ENCODE measurements at regions not wholly inside any gene's neighbourhood (a gene's known extent, or its start where the extent isn't known, plus 50 kb on each side); places are given as distances from the start of the nearest gene placed in this dataset.

DNA sequence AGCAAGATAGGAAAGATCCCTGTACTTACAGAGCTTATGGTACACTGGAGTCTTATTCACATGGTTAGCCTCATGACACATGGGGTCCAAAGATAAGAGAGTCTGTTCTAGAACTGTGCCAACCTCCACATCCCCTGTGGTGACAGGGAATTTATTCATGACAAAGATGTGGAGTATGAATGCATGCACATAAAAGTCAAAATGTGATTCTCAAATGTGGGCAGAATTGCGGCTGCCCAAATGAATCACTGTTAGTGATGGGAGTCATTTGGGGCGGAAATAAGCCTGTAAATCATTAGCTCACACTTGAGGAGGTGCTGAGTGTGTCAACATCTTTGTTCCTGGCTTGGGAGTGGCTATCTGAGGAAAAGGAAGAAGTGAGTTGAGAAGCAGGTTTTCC, 560.6 kb downstream of the SLC4A3 start:
- no peaks in the 10 kb centered on the region for H3K36me3 ChIP-seq (ENCODE audit: insufficient read depth, low read length)
- no peak overlapping the region for H3K4me3 ChIP-seq (ENCODE audit: low read depth in 1 of 2, low read length in 2 of 2)
- H3K4me1 ChIP-seq (ENCODE audit: insufficient read depth, low read length): no peaks in the 10 kb centered on the region
- H3K9ac ChIP-seq (ENCODE audit: low read length): no peak overlapping the region
- H3K27me3 ChIP-seq (ENCODE audit: control insufficient read depth in 1 of 2, insufficient read depth in 2 of 2, low read length in 2 of 2): no peaks in the 10 kb centered on the region
- H3K27ac ChIP-seq (ENCODE audit: low read depth, low read length): no peak overlapping the region
- no peaks in the 10 kb centered on the region for H3K9me3 ChIP-seq (ENCODE audit: low read length)

DNA sequence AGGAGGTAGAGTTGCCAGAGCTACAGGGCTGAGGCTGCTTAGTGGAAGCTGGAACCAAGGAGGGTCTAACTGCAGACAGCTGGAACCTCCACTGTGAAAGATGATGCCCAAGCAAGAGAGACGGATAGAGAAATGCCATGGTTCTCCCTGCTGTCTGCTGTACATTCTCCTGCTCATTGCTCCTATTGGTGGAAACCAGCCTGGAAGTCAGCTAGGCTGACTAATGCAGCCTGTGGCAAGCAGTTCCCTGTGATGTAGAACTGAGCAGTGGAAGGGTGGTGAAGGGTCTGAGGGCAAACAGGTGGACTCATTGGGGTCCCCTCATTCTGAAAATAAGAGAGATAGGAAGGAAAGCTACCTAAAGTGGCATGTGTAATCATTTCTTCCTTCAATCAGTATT, 563.6 kb downstream of the SLC4A3 start:
- Histone ChIP-seq H3K27ac (ENCODE audit: low read depth, low read length) (no peak overlapping the region), H3K4me1 (ENCODE audit: insufficient read depth, low read length) (no peaks in the 10 kb centered on the region), H3K4me3 (ENCODE audit: low read depth in 1 of 2, low read length in 2 of 2) (no peak overlapping the region), H3K9ac (ENCODE audit: low read length) (no peak overlapping the region), H3K27me3 (ENCODE audit: control insufficient read depth in 1 of 2, insufficient read depth in 2 of 2, low read length in 2 of 2) (no peaks in the 10 kb centered on the region), H3K9me3 (ENCODE audit: low read length) (no peaks in the 10 kb centered on the region), H3K36me3 (ENCODE audit: insufficient read depth, low read length) (no peaks in the 10 kb centered on the region)

- Histone ChIP-seq H3K27ac (ENCODE audit: low read depth, low read length) (no peak overlapping the region), H3K4me1 (ENCODE audit: insufficient read depth, low read length) (no peaks in the 10 kb centered on the region), H3K9ac (ENCODE audit: low read length) (no peak overlapping the region), H3K4me3 (ENCODE audit: low read depth in 1 of 2, low read length in 2 of 2) (no peak overlapping the region), H3K36me3 (ENCODE audit: insufficient read depth, low read length) (no peaks in the 10 kb centered on the region), H3K9me3 (ENCODE audit: low read length) (no peaks in the 10 kb centered on the region), H3K27me3 (ENCODE audit: control insufficient read depth in 1 of 2, insufficient read depth in 2 of 2, low read length in 2 of 2) (no peaks in the 10 kb centered on the region)
Observed at GRCh38 chr2:220191737-220192136, 564.3 kb downstream of the SLC4A3 start.

- no peak overlapping the region for H3K4me3 ChIP-seq (ENCODE audit: low read depth in 1 of 2, low read length in 2 of 2)
Observed at GRCh38 chr2:220192994-220193753, 565.7 kb downstream of the SLC4A3 start.

GRCh38 chr2:220194630-220195584, 567.5 kb downstream of the SLC4A3 start:
- no peak overlapping the region for H3K27ac ChIP-seq (ENCODE audit: low read depth, low read length)
- no peaks in the 10 kb centered on the region for H3K4me1 ChIP-seq (ENCODE audit: insufficient read depth, low read length)
- H3K27me3 ChIP-seq (ENCODE audit: control insufficient read depth in 1 of 2, insufficient read depth in 2 of 2, low read length in 2 of 2): no peaks in the 10 kb centered on the region
- H3K36me3 ChIP-seq (ENCODE audit: insufficient read depth, low read length): no peaks in the 10 kb centered on the region
- H3K9ac ChIP-seq (ENCODE audit: low read length): no peak overlapping the region
- H3K4me3 ChIP-seq (ENCODE audit: low read depth in 1 of 2, low read length in 2 of 2): no peak overlapping the region
- H3K9me3 ChIP-seq (ENCODE audit: low read length): no peaks in the 10 kb centered on the region

More at GRCh38 chr2:220192994-220193753, 565.7 kb downstream of the SLC4A3 start:
- Histone ChIP-seq H3K27me3 (ENCODE audit: control insufficient read depth in 1 of 2, insufficient read depth in 2 of 2, low read length in 2 of 2) (no peaks in the 10 kb centered on the region), H3K9me3 (ENCODE audit: low read length) (no peaks in the 10 kb centered on the region), H3K36me3 (ENCODE audit: insufficient read depth, low read length) (no peaks in the 10 kb centered on the region), H3K4me1 (ENCODE audit: insufficient read depth, low read length) (no peaks in the 10 kb centered on the region), H3K27ac (ENCODE audit: low read depth, low read length) (no peak overlapping the region), H3K9ac (ENCODE audit: low read length) (no peak overlapping the region)

DNA sequence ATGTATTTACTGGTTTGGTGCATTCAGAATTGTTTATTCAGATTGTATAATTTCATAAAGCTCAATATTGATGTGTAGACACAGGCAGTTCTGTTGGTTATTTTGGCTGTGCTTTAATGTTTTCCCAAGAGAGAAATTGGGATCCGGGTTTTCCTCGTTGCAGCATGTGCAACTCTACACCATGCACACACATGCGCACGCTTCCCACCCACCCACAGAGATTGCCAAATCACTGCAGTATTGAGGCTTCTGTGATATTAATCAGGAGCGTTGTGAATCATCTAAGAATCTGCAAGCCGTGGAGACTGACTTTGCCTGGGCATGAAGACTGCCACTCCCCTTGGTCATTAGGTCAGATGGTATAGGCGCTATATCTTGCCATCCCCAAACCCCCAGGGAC, 571.5 kb downstream of the SLC4A3 start:
- H3K9ac ChIP-seq (ENCODE audit: low read length): no peak overlapping the region
- no peak overlapping the region for H3K27ac ChIP-seq (ENCODE audit: low read depth, low read length)
- no peaks in the 10 kb centered on the region for H3K9me3 ChIP-seq (ENCODE audit: low read length)
- no peaks in the 10 kb centered on the region for H3K36me3 ChIP-seq (ENCODE audit: insufficient read depth, low read length)
- H3K4me3 ChIP-seq (ENCODE audit: low read depth in 1 of 2, low read length in 2 of 2): no peak overlapping the region
- H3K4me1 ChIP-seq (ENCODE audit: insufficient read depth, low read length): no peaks in the 10 kb centered on the region
- H3K27me3 ChIP-seq (ENCODE audit: control insufficient read depth in 1 of 2, insufficient read depth in 2 of 2, low read length in 2 of 2): no peaks in the 10 kb centered on the region

DNA sequence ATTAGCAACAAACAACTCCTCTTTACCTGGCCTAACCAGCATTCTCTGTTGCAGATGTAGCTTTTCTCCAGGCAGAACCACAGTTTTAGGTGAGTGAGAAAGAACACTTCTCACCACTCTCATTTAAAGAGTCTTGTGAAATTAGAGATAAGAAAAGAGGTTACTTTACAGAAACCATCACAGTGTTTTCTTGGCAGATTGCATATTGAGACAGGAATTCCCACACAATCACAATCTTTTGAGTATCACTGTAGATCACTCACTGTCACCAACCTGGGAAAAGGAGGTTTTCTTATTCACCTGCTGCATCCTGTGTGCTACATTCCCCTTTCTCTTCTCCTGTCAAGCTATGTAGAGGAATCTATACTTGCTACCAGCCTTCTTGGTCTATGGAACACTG, 574.6 kb downstream of the SLC4A3 start:
- Histone ChIP-seq H3K27ac (ENCODE audit: low read depth, low read length) (no peak overlapping the region), H3K4me1 (ENCODE audit: insufficient read depth, low read length) (no peaks in the 10 kb centered on the region), H3K27me3 (ENCODE audit: control insufficient read depth in 1 of 2, insufficient read depth in 2 of 2, low read length in 2 of 2) (no peaks in the 10 kb centered on the region), H3K9ac (ENCODE audit: low read length) (no peak overlapping the region), H3K36me3 (ENCODE audit: insufficient read depth, low read length) (no peaks in the 10 kb centered on the region), H3K4me3 (ENCODE audit: low read depth in 1 of 2, low read length in 2 of 2) (no peak overlapping the region), H3K9me3 (ENCODE audit: low read length) (no peaks in the 10 kb centered on the region)

GRCh38 chr2:220209093-220209492, 581.7 kb downstream of the SLC4A3 start:
- Histone ChIP-seq H3K36me3 (ENCODE audit: insufficient read depth, low read length) (no peaks in the 10 kb centered on the region), H3K9ac (ENCODE audit: low read length) (no peak overlapping the region), H3K4me3 (ENCODE audit: low read depth in 1 of 2, low read length in 2 of 2) (no peak overlapping the region), H3K9me3 (ENCODE audit: low read length) (no peaks in the 10 kb centered on the region), H3K27me3 (ENCODE audit: control insufficient read depth in 1 of 2, insufficient read depth in 2 of 2, low read length in 2 of 2) (no peaks in the 10 kb centered on the region), H3K4me1 (ENCODE audit: insufficient read depth, low read length) (no peaks in the 10 kb centered on the region), H3K27ac (ENCODE audit: low read depth, low read length) (no peak overlapping the region)

- Histone ChIP-seq H3K4me3 (ENCODE audit: low read depth in 1 of 2, low read length in 2 of 2) (no peak overlapping the region), H3K27me3 (ENCODE audit: control insufficient read depth in 1 of 2, insufficient read depth in 2 of 2, low read length in 2 of 2) (no peaks in the 10 kb centered on the region), H3K9me3 (ENCODE audit: low read length) (no peaks in the 10 kb centered on the region), H3K36me3 (ENCODE audit: insufficient read depth, low read length) (no peaks in the 10 kb centered on the region), H3K27ac (ENCODE audit: low read depth, low read length) (no peak overlapping the region), H3K4me1 (ENCODE audit: insufficient read depth, low read length) (no peaks in the 10 kb centered on the region), H3K9ac (ENCODE audit: low read length) (no peak overlapping the region)
Observed at GRCh38 chr2:220209751-220210150, 582.3 kb downstream of the SLC4A3 start.

DNA sequence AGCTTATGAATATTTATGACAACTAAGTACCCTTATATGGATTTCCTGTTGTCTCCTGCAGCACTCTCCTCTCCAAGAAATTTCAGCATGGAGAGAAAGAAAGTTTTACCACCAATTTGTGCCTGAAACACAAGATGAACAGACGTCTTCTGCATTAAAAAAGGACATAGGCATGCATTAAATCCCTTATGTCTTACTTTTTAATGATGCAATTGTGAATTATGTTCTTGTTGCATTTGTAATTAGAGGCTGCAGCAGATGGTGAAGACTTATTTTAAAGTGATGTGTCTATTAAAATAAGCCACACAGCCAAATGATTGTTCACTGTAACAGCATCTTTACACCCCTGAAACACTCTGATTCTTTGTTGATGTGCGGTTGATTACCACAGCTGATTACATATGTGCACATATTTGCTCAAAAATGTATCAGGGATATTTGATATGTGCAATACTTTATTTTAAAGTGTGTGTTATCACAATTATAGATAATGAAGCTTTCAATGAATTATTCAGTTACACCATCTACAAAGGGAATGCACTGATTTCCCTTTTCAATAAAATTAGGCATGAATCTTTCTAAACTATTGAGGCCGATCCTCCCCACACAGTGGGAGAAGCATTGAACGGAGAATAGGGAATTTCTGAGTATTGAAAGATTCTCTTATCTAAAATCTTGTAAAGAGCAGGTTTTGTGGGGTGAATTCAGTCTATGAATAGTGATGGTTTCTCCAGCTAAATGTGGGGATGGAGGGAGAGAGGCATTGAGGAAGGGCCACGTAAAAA, 585.1 kb downstream of the SLC4A3 start:
- no peak overlapping the region for H3K9ac ChIP-seq (ENCODE audit: low read length)
- H3K4me3 ChIP-seq (ENCODE audit: low read depth in 1 of 2, low read length in 2 of 2): no peak overlapping the region
- no peaks in the 10 kb centered on the region for H3K9me3 ChIP-seq (ENCODE audit: low read length)
- H3K27me3 ChIP-seq (ENCODE audit: control insufficient read depth in 1 of 2, insufficient read depth in 2 of 2, low read length in 2 of 2): no peaks in the 10 kb centered on the region
- no peaks in the 10 kb centered on the region for H3K4me1 ChIP-seq (ENCODE audit: insufficient read depth, low read length)
- no peak overlapping the region for H3K27ac ChIP-seq (ENCODE audit: low read depth, low read length)
- H3K36me3 ChIP-seq (ENCODE audit: insufficient read depth, low read length): no peaks in the 10 kb centered on the region

DNA sequence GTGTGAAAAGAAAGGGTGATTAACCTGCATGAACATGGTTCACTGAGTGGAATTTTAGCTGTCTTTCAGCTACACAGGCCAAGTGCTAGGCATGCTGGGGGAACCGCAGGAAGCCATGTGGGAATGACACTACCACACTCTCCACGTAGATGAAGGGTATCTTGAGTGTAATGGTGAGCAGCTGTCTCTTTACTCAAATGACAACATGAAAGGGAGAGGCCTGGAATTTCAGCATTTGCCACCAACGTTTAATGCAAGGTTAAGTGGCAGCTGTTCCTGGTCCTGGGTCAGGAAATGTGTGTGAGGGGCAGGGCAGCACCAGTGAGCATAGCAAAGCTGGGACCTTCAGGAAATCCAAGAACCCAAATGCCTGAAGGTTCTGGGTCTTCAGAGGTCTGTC, 588.4 kb downstream of the SLC4A3 start:
- Histone ChIP-seq H3K9ac (ENCODE audit: low read length) (no peak overlapping the region), H3K4me1 (ENCODE audit: insufficient read depth, low read length) (no peaks in the 10 kb centered on the region), H3K36me3 (ENCODE audit: insufficient read depth, low read length) (no peaks in the 10 kb centered on the region), H3K27ac (ENCODE audit: low read depth, low read length) (no peak overlapping the region), H3K9me3 (ENCODE audit: low read length) (no peaks in the 10 kb centered on the region), H3K27me3 (ENCODE audit: control insufficient read depth in 1 of 2, insufficient read depth in 2 of 2, low read length in 2 of 2) (no peaks in the 10 kb centered on the region), H3K4me3 (ENCODE audit: low read depth in 1 of 2, low read length in 2 of 2) (no peak overlapping the region)

Data from muscle layer of colon (tissue), 2 donors.